A673 (cell line): ENCODE measurements at regions not wholly inside any gene's neighbourhood (a gene's known extent, or its start where the extent isn't known, plus 50 kb on each side); places are given as distances from the start of the nearest gene placed in this dataset.

Experiments
- BruUV-seq: library from RNA; stranded (reverse); fragments of 400-500 nt; replicated peaks from 2 replicates; lab custom pipeline; 2021; lab: Mats Ljungman, UMichigan
- CTCF ChIA-PET: fragments of 300-600 bp; sonication (Branson Sonifier 250); formaldehyde crosslinking; loops from one replicate; lab custom pipeline; 2022; ENCODE audit warnings: antibody characterized with exemption; lab: Charles Lee
- POLR2A ChIA-PET: fragments of 300-600 bp; sonication (Branson Sonifier 250); formaldehyde crosslinking; loops from one replicate; lab custom pipeline; 2022; ENCODE audit warnings: antibody characterized with exemption; ENCODE audit not compliant: low non-redundant PET; lab: Charles Lee
- DNase-seq: peaks from one replicate; pipeline ENCODE4 v3.0.0-alpha.2; 2015; ENCODE audit warnings: low spot score
- H3K27ac ChIP-seq: fragments of 200-600 bp; sonication (generic); 2 replicates; pipeline ENCODE4 v1.5.1; 2016; ENCODE audit warnings: mixed run types, low read depth, mild to moderate bottlenecking, mixed read lengths, antibody characterized with exemption, low read length; ENCODE audit not compliant: poor library complexity, severe bottlenecking
- H3K27me3 ChIP-seq: fragments of 200-600 bp; sonication (generic); replicated peaks from 2 replicates; pipeline ENCODE4 v1.6.1; 2017; ENCODE audit warnings: mixed run types, low read depth, mild to moderate bottlenecking, mixed read lengths, antibody characterized with exemption, low read length; ENCODE audit not compliant: insufficient read depth, poor library complexity
- H3K36me3 ChIP-seq: fragments of 200-600 bp; sonication (generic); 2 replicates; pipeline ENCODE4 v1.6.1; 2016; ENCODE audit warnings: mixed run types, mild to moderate bottlenecking, mixed read lengths, antibody characterized with exemption, low read length; ENCODE audit not compliant: insufficient read depth, poor library complexity, severe bottlenecking
- H3K4me1 ChIP-seq: fragments of 200-600 bp; sonication (generic); 2 replicates; pipeline ENCODE4 v1.6.1; 2017; ENCODE audit warnings: mixed run types, mild to moderate bottlenecking, mixed read lengths, antibody characterized with exemption, low read length; ENCODE audit not compliant: insufficient read depth, poor library complexity, severe bottlenecking
- H3K4me3 ChIP-seq: fragments of 200-600 bp; sonication (generic); 2 replicates; pipeline ENCODE4 v1.5.1; 2016; ENCODE audit warnings: low read depth, mixed run types, mild to moderate bottlenecking, mixed read lengths, low read length; ENCODE audit not compliant: poor library complexity, severe bottlenecking
- H3K9me3 ChIP-seq: fragments of 200-600 bp; sonication (generic); 2 replicates; pipeline ENCODE4 v1.6.1; 2016; ENCODE audit warnings: mixed run types, low read depth, mild to moderate bottlenecking, mixed read lengths, antibody characterized with exemption, low read length; ENCODE audit not compliant: poor library complexity, severe bottlenecking
- EZH2 ChIP-seq: fragments of 200-600 bp; sonication (generic); IDR thresholded peaks from 2 replicates; pipeline ENCODE4 v1.6.1; 2017; ENCODE audit warnings: borderline replicate concordance, low read depth, mild to moderate bottlenecking, mixed read lengths, antibody characterized with exemption, low read length; ENCODE audit not compliant: poor library complexity, severe bottlenecking
- intact Hi-C: fragments of 100-400 bp; cut with micrococcal nuclease; formaldehyde crosslinking; loops from one replicate; pipeline ENCODE4 v1.10.0; 2022; ENCODE audit not compliant: unreplicated experiment
- TF ChIP-seq, protein P1 (sequence below): fragments of 300-800, 200-600 bp; sonication (generic); conservative IDR thresholded peaks from 2 replicates; pipeline ENCODE4 v1.5.1; 2017; ENCODE audit warnings: low read depth, mild to moderate bottlenecking, antibody characterized with exemption, low read length, moderate library complexity, mixed read lengths

DNA sequence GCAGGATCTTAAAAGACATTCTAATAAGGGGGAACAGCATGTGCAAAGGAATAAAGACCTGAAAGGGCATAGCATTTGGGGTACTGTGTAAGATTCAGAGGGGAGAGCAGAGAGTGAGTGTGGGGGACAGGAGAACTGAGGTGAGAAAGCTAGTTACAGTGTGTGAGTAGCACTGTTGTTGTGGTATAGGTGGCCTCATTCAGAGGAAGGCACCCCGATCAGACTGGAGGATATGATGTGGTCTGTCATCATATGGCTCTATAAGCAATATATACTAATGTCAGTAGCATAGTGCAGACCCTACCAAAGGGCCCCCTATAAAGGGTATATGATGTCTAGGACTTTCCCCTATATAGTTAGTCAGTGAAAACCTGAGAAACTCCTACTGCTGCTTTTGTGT is 175.8 kb downstream of the FMR1NB start:
- intact Hi-C loops = no loop called here
- CTCF ChIA-PET = no interaction called here
- POLR2A ChIA-PET = no interaction called here
- Histone ChIP-seq H3K27ac (no peak overlapping the region), H3K27me3 (no peaks in the 10 kb centered on the region), H3K4me3 (no peak overlapping the region), H3K9me3 (no peaks in the 10 kb centered on the region), H3K36me3 (no peaks in the 10 kb centered on the region), H3K4me1 (no peaks in the 10 kb centered on the region)
- DNase-seq = no peak
- TF ChIP-seq, protein P1, sequence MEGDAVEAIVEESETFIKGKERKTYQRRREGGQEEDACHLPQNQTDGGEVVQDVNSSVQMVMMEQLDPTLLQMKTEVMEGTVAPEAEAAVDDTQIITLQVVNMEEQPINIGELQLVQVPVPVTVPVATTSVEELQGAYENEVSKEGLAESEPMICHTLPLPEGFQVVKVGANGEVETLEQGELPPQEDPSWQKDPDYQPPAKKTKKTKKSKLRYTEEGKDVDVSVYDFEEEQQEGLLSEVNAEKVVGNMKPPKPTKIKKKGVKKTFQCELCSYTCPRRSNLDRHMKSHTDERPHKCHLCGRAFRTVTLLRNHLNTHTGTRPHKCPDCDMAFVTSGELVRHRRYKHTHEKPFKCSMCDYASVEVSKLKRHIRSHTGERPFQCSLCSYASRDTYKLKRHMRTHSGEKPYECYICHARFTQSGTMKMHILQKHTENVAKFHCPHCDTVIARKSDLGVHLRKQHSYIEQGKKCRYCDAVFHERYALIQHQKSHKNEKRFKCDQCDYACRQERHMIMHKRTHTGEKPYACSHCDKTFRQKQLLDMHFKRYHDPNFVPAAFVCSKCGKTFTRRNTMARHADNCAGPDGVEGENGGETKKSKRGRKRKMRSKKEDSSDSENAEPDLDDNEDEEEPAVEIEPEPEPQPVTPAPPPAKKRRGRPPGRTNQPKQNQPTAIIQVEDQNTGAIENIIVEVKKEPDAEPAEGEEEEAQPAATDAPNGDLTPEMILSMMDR = no peak
- no peak for TF ChIP-seq EZH2
- BruUV-seq = no TSS peak

DNA sequence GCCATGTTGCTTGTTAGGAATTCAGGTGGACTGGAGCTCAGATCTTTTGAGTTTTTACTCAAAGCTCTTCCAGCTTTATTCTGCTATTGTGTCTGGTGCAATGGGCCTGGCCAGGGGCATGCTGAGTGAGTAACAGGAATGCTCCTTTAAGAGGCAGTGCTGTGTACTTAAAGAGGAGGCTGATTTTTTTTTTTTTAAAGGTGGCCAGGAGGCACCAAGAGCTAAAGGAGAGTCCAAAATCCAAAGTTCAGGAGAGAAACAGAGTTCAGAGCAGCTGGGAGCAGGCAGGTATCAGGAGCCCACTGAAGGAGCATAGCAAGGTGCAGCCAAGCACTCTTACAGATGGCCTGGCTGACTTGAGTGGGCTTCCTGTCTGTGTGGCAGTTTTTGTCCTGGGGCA is 178.7 kb downstream of the FMR1NB start:
- Histone ChIP-seq H3K9me3 (no peaks in the 10 kb centered on the region), H3K36me3 (no peaks in the 10 kb centered on the region), H3K27ac (no peak overlapping the region), H3K4me1 (no peaks in the 10 kb centered on the region), H3K27me3 (no peaks in the 10 kb centered on the region), H3K4me3 (no peak overlapping the region)
- no peak for DNase-seq
- ChIA-PET POLR2A (no interaction called here), CTCF (no interaction called here)
- intact Hi-C loops = no loop called here
- no TSS peak for BruUV-seq
- no peak for TF ChIP-seq EZH2
- TF ChIP-seq, protein P1 = no peak

DNA sequence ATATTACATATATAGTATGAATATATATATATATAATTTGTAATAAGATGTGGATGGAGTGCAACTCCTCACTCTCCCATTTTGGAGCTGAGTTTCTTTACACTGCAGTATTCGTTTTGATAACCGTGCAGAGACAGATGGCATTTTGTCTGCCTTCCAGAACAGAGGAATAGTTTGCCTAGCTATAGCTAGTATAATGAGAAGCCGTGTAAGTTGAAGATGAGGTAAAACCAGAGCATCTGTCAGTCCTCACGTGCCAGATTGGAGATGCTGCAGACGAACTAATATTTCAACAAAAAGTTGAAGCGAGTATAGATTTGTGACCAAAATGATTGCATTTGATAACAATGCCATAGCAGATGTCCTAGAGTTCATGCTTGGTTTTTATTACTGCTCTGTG is 180.6 kb downstream of the FMR1NB start:
- DNase-seq = no peak
- H3K36me3 ChIP-seq = no peaks in the 10 kb centered on the region
- H3K9me3 ChIP-seq = no peaks in the 10 kb centered on the region
- intact Hi-C loops = no loop called here
- BruUV-seq = no TSS peak
- H3K4me3 ChIP-seq = no peak overlapping the region
- no peak overlapping the region for H3K27ac ChIP-seq
- no peak for TF ChIP-seq EZH2
- TF ChIP-seq, protein P1 = no peak
- ChIA-PET CTCF (no interaction called here), POLR2A (no interaction called here)
- H3K27me3 ChIP-seq = no peaks in the 10 kb centered on the region
- H3K4me1 ChIP-seq = no peaks in the 10 kb centered on the region
